HG03097 (cell line): ENCODE measurements at regions not wholly inside any gene's neighbourhood (a gene's known extent, or its start where the extent isn't known, plus 50 kb on each side); places are given as distances from the start of the nearest gene placed in this dataset.

Experiments
- ATAC-seq: cut with Tn5 transposase; IDR thresholded peaks from one replicate; pipeline ENCODE4 v1.9.1; 2021; ENCODE audit not compliant: unreplicated experiment, low FRiP score

GRCh38 chr15:31271711-31272557, 54.7 kb upstream of the KLF13 start:
- ATAC-seq = no peak

- ATAC-seq = no peak
Observed at GRCh38 chr15:31272558-31273257, 53.9 kb upstream of the KLF13 start.

GRCh38 chr15:31273258-31273941, 53.2 kb upstream of the KLF13 start:
- no peak for ATAC-seq

- ATAC-seq = no peak
Observed at GRCh38 chr15:31274496-31275330, 51.9 kb upstream of the KLF13 start.

- no peak for ATAC-seq
Observed at GRCh38 chr15:31275331-31276262, 51.0 kb upstream of the KLF13 start.

GRCh38 chr15:31276596-31277298, 49.9 kb upstream of the KLF13 start:
- no peak for ATAC-seq
